Erythroblast (primary cell): ENCODE measurements at regions not wholly inside any gene's neighbourhood (a gene's known extent, or its start where the extent isn't known, plus 50 kb on each side); places are given as distances from the start of the nearest gene placed in this dataset.

ENCODE experiments used
- DNase-seq, 2 experiments: peaks; one replicate each; lab custom pipeline; 2025; lab: John Stamatoyannopoulos, UW
- GATA1 ChIP-seq: IDR thresholded peaks from 2 replicates; pipeline ENCODE4 v1.6.1; 2011; ENCODE audit warnings: low read depth, mild to moderate bottlenecking, control low read depth, low read length, moderate library complexity
- POLR2A ChIP-seq: IDR thresholded peaks from 2 replicates; pipeline ENCODE4 v1.6.1; 2011; ENCODE audit warnings: mild to moderate bottlenecking, low read length

- DNase-seq: no peak
- no peak for TF ChIP-seq POLR2A
- no peak for TF ChIP-seq GATA1
Measured at GRCh38 chr10:14415676-14416307, 85.1 kb upstream of the FRMD4A start.

- TF ChIP-seq GATA1 (no peak), POLR2A (no peak)
- no peak for DNase-seq
Measured at GRCh38 chr10:14414901-14415300, 84.2 kb upstream of the FRMD4A start.

GRCh38 chr10:14413523-14413922 is 82.8 kb upstream of the FRMD4A start:
- no peak for DNase-seq
- no peak for TF ChIP-seq POLR2A
- TF ChIP-seq GATA1: no peak

GRCh38 chr10:14412624-14413023 is 81.9 kb upstream of the FRMD4A start:
- DNase-seq: no peak
- TF ChIP-seq GATA1 (no peak), POLR2A (no peak)

GRCh38 chr10:14409856-14410458 is 79.2 kb upstream of the FRMD4A start:
- TF ChIP-seq POLR2A (no peak), GATA1 (no peak)
- DNase-seq: no peak

- no peak for DNase-seq
- TF ChIP-seq POLR2A (no peak), GATA1 (no peak)
Measured at GRCh38 chr10:14409247-14409646, 78.5 kb upstream of the FRMD4A start.

GRCh38 chr10:14408139-14408538 is 77.4 kb upstream of the FRMD4A start:
- no peak for TF ChIP-seq POLR2A
- no peak for TF ChIP-seq GATA1
- no peak for DNase-seq

- DNase-seq: no peak
Measured at GRCh38 chr10:14407567-14407966, 76.8 kb upstream of the FRMD4A start.

GRCh38 chr10:14405076-14406065 is 74.6 kb upstream of the FRMD4A start:
- DNase-seq: no peak

More at GRCh38 chr10:14407567-14407966, 76.8 kb upstream of the FRMD4A start:
- TF ChIP-seq POLR2A: no peak

GRCh38 chr10:14403881-14404623 is 73.3 kb upstream of the FRMD4A start:
- DNase-seq: no peak
- no peak for TF ChIP-seq GATA1
- TF ChIP-seq POLR2A: no peak

More at GRCh38 chr10:14405076-14406065, 74.6 kb upstream of the FRMD4A start:
- TF ChIP-seq POLR2A: no peak
- TF ChIP-seq GATA1: no peak

- no peak for DNase-seq
- TF ChIP-seq POLR2A: no peak
- TF ChIP-seq GATA1: no peak
Measured at GRCh38 chr10:14403359-14403758, 72.6 kb upstream of the FRMD4A start.

GRCh38 chr10:14399641-14400040 is 68.9 kb upstream of the FRMD4A start:
- no peak for DNase-seq
- TF ChIP-seq GATA1 (no peak), POLR2A (no peak)

- no peak for DNase-seq
- TF ChIP-seq GATA1 (no peak), POLR2A (no peak)
Measured at GRCh38 chr10:14397066-14397465, 66.3 kb upstream of the FRMD4A start.
